ENCODE measurements at regions not wholly inside any gene's neighbourhood (a gene's known extent, or its start where the extent isn't known, plus 50 kb on each side); places are given as distances from the start of the nearest gene placed in this dataset.

DNA sequence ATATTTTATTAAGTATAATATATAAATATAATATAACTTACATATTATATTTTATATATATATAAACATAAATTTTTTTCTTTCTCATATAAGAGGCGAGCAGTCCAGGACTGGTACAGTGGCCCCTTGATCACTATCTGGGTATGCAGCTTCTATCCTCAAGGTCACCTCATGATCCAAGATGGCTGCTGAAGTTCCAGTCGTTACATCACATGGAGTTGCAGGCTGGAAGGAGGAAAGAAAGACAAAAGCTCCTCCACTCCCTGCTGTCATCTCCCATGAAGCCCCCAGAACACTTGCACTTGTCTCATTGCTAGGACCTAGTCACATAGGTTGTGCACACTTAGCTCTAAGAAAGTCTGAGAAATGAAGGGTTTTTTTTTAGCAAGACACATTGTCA lies 145.1 kb upstream of the SLC1A4 start:
- H3K4me3 ChIP-seq (replicated peaks in 1 of 3; ENCODE audit: insufficient read depth in 1 of 3, low read depth in 1 of 3, low read length in 3 of 3), result no peak overlapping the region
- H3K9me3 ChIP-seq (replicated peaks; ENCODE audit: control insufficient read depth, insufficient read depth, low read length), result no peaks in the 10 kb centered on the region
- intact Hi-C loops (cut with micrococcal nuclease), result no loop called here
- H2AFZ ChIP-seq (ENCODE audit: low read depth, low read length), result no peak overlapping the region
- dilution Hi-C loops (cut with MboI; ENCODE audit: extremely low pct_ligation_motif_present, low sequenced_read_pairs), result no loop called here
- H3K36me3 ChIP-seq (ENCODE audit: control insufficient read depth in 2 of 2, extremely low read depth in 1 of 2, insufficient read depth in 2 of 2, low read length in 2 of 2), result no peaks in the 10 kb centered on the region
- peaks cover under 1% of the 10 kb centered on the region for H3K4me1 ChIP-seq (ENCODE audit: control insufficient read depth, extremely low read depth, insufficient read depth, low read length)
- H3K27ac ChIP-seq (ENCODE audit: insufficient read depth, low read depth, low read length), result no peak overlapping the region
- DNase-seq (ENCODE audit: low read depth, low spot score) (no peak), FAIRE-seq (no peak)
- H3K27me3 ChIP-seq (ENCODE audit: control insufficient read depth in 2 of 2, insufficient read depth in 2 of 2, low read length in 2 of 2), result no peaks in the 10 kb centered on the region
- H4K20me1 ChIP-seq (replicated peaks; ENCODE audit: control insufficient read depth, extremely low read depth, insufficient read depth, low read length), result no peaks in the 10 kb centered on the region
- BruUV-seq (replicated peaks), result no TSS peak
- no peak overlapping the region for H3K4me2 ChIP-seq (ENCODE audit: insufficient read depth, low read length)
- no peak overlapping the region for H3K9ac ChIP-seq (replicated peaks; ENCODE audit: extremely low read depth, insufficient read depth, low read length)
- TF ChIP-seq, protein P1, sequence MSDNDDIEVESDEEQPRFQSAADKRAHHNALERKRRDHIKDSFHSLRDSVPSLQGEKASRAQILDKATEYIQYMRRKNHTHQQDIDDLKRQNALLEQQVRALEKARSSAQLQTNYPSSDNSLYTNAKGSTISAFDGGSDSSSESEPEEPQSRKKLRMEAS (IDR thresholded peaks at IDR 0.05; ENCODE audit: insufficient read depth, insufficient read length), result no peak
- TF ChIP-seq, protein P2, sequence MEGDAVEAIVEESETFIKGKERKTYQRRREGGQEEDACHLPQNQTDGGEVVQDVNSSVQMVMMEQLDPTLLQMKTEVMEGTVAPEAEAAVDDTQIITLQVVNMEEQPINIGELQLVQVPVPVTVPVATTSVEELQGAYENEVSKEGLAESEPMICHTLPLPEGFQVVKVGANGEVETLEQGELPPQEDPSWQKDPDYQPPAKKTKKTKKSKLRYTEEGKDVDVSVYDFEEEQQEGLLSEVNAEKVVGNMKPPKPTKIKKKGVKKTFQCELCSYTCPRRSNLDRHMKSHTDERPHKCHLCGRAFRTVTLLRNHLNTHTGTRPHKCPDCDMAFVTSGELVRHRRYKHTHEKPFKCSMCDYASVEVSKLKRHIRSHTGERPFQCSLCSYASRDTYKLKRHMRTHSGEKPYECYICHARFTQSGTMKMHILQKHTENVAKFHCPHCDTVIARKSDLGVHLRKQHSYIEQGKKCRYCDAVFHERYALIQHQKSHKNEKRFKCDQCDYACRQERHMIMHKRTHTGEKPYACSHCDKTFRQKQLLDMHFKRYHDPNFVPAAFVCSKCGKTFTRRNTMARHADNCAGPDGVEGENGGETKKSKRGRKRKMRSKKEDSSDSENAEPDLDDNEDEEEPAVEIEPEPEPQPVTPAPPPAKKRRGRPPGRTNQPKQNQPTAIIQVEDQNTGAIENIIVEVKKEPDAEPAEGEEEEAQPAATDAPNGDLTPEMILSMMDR (IDR thresholded peaks at IDR 0.05; ENCODE audit: extremely low read depth in 1 of 2, insufficient read depth in 1 of 2, low read depth in 1 of 2, low read length in 2 of 2), result no peak
- no peak for TF ChIP-seq EZH2 (IDR thresholded peaks at IDR 0.05; ENCODE audit: borderline replicate concordance, low read depth, low read length, severe bottlenecking)
- TF ChIP-seq POLR2A (IDR thresholded peaks at IDR 0.05; ENCODE audit: low read depth, low read length), result no peak
- TF ChIP-seq POLR2AphosphoS5 (IDR thresholded peaks at IDR 0.05; ENCODE audit: insufficient read depth, low read depth, low read length), result no peak
- TF ChIP-seq FOS (IDR thresholded peaks at IDR 0.05; ENCODE audit: borderline replicate concordance, insufficient read depth, low read length), result no peak
- TF ChIP-seq MYC (IDR thresholded peaks at IDR 0.05; ENCODE audit: low read depth, low read length), result no peak
- TF ChIP-seq JUN (IDR thresholded peaks at IDR 0.05; ENCODE audit: borderline replicate concordance, insufficient read depth, insufficient read length, low read depth), result no peak
- POLR2A ChIA-PET, result no interaction called here
- no peaks in the 10 kb centered on the region for H3K9me1 ChIP-seq (replicated peaks; ENCODE audit: control insufficient read depth, extremely low read depth, insufficient read depth, low read length)
- no peaks in the 10 kb centered on the region for H3K79me2 ChIP-seq (ENCODE audit: control insufficient read depth, insufficient read depth, low read length)
- CTCF ChIA-PET, result interaction anchor here (0.6 to 1.0 kb wide), 2 partner anchors 17 to 157 kb away, joined by 3 to 4 read pairs; no protein-coding TSS in a partner anchor

Data from endothelial cell of umbilical vein (primary cell).